ENCODE measurements at regions not wholly inside any gene's neighbourhood (a gene's known extent, or its start where the extent isn't known, plus 50 kb on each side); places are given as distances from the start of the nearest gene placed in this dataset.

DNA sequence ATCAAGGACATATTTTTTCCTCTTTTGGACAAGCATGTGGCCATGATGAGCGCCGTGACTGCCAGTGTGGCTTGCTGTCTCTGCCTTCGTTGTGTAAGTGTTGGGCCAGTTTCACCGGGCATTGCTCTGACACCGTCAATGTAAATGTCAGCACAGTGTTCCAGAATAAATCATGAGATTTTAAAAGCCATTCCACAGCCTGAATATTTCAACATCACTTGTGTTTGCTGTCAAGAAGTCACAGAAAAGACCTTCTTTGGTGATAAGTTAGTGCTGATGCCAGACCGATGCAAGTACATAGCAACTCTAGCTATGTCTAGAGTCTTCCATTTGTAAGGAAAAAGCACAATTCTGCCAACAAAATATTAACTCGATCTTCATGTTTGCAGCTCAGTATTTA, 467.8 kb downstream of the TBC1D22A start:
- DNase-seq = no peak

DNA sequence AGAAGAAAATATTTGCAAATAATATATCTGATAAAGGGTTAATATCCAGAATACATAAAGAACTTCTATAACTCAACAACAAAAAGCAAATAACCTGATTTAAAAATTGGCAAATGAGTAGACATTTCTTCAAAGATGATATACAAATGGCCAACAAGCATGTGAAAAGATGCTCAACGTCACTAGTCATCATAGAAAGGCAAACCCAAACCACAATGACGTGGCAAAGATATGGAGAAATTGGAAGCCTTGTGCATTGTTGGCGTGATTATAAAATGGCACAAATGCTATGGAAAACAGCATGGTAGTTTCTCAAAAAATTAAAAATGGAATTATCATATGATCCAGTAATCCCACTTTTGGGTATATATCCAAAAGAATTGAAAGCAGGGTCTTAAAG, 466.3 kb downstream of the TBC1D22A start:
- no peak for DNase-seq

DNA sequence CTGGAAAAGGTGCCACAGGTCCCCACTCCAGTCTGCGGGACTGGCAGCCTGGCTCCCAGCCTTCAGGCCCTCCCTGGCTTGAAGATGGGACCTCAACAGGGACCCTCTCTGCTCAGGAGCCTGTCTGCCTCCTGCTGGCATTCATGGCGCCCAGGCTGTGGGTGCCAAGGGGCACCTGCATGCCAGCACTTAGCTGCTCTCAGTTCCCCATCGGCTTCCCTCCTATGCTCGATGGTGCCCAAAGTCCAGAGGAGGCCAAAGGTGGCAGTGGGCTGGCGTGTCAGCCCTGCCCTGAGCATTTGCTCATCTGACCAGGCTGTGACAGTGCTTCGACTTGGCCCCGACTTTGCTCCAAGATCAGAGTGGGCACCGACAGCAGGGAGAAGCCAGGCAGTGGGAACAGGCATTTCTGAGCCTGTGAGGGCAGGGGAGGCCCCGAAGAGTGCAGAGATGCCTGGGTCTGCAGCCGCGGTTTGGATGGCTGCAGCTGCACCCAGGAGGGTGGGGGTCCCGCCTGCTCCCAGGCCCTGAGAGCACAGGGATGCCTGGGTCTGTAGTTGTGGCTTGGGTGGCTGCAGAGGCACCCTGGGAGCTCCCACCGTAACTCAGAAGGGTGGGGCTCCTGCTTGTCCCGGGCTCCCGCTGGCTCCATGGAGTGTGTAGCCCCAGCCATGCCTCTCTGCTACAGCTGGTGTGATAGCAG, 463.6 kb downstream of the TBC1D22A start:
- DNase-seq = no peak

DNA sequence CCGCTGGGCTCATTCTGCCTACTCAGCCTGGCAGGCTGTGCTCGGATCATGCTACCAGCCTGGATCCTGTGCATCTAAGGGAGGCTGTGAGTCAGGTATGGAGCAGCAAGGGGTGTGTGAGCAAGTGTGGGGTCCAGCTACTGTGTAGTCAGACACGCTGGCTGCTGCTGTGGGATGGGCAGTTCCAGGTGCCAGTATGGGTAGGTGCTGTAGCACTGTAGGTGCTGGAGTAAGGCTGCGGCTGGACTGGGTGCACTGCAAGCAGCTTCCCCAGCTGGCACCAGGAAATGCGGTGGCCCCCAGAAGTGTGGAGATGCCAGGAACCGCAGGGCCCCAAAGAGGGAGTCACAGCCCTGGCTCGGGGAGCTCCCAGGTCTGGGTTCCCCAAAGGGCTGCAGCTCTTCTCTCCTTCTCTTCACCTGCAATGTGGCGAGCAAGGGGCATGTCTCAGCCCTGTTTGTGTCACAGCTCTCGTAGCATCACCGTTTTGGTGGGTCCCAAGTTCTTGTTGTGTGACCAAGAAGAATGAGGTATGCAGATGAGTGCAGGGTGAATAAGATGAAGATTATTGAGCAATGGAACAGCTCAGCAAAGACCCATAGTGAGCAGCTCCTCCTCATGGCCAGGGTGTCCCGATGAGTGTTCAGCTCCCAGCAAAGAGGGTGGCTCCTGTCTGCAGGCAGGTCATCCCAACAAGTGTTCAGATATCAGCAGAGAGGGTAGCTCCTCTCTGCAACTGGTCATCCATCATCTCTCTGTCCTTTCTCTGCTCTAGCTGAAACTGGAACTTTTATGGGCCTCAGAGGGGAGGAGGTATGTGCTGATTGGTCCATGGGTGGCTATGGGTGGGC, 462.9 kb downstream of the TBC1D22A start:
- no peak for DNase-seq

All from NCI-H1417 treated with DMSO at 0.1 percent for 48 hours (cell line).